ENCODE measurements at regions not wholly inside any gene's neighbourhood (a gene's known extent, or its start where the extent isn't known, plus 50 kb on each side); places are given as distances from the start of the nearest gene placed in this dataset.

- H3K9ac ChIP-seq (ENCODE audit: low read depth, low read length), result no peak overlapping the region
- H3K4me2 ChIP-seq (ENCODE audit: low read length), result no peak overlapping the region
- H3K4me1 ChIP-seq (ENCODE audit: control insufficient read depth, insufficient read depth, low read length), result no peaks in the 10 kb centered on the region
- no peaks in the 10 kb centered on the region for H3K36me3 ChIP-seq (ENCODE audit: insufficient read depth, low read length)
- no peaks in the 10 kb centered on the region for H3K9me3 ChIP-seq (replicated peaks; ENCODE audit: low read length)
- H3K27me3 ChIP-seq (ENCODE audit: control insufficient read depth, insufficient read depth, low read length), result no peaks in the 10 kb centered on the region
- no peak overlapping the region for H3K4me3 ChIP-seq (ENCODE audit: low read length)
Measured at GRCh38 chr2:21544392-21544791, 420.6 kb downstream of the TDRD15 start.

DNA sequence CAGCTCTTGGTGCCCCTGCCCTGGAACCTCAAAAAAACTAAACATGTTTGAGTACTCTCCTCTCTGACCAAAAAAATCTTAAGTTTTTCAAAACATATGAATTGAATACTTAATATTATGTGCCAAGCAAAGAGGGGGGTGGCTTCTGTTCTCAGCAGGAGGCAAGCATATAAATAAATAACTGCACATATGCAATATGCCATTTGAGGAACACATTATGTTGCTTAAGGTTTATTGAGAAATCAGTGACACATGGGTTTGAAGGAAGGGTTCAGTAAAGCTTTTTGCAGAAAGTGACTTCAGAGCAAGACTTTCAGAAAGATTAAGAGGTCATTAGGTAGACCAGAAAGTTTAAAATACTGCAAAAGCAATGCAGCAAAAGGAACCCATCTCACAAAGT is 429.2 kb downstream of the TDRD15 start:
- Histone ChIP-seq H3K4me2 (ENCODE audit: low read length) (no peak overlapping the region), H3K27me3 (ENCODE audit: control insufficient read depth, insufficient read depth, low read length) (no peaks in the 10 kb centered on the region), H3K36me3 (ENCODE audit: insufficient read depth, low read length) (no peaks in the 10 kb centered on the region), H3K9me3 (replicated peaks; ENCODE audit: low read length) (peaks cover 4% of the 10 kb centered on the region), H3K4me1 (ENCODE audit: control insufficient read depth, insufficient read depth, low read length) (no peaks in the 10 kb centered on the region), H3K4me3 (ENCODE audit: low read length) (no peak overlapping the region), H3K9ac (ENCODE audit: low read depth, low read length) (no peak overlapping the region)

GRCh38 chr2:21559351-21559750 is 435.6 kb downstream of the TDRD15 start:
- H3K27me3 ChIP-seq (ENCODE audit: control insufficient read depth, insufficient read depth, low read length), result no peaks in the 10 kb centered on the region
- H3K36me3 ChIP-seq (ENCODE audit: insufficient read depth, low read length), result no peaks in the 10 kb centered on the region
- peaks cover 7% of the 10 kb centered on the region for H3K9me3 ChIP-seq (replicated peaks; ENCODE audit: low read length)
- no peak overlapping the region for H3K4me3 ChIP-seq (ENCODE audit: low read length)
- no peak overlapping the region for H3K4me2 ChIP-seq (ENCODE audit: low read length)
- H3K4me1 ChIP-seq (ENCODE audit: control insufficient read depth, insufficient read depth, low read length), result no peaks in the 10 kb centered on the region
- no peak overlapping the region for H3K9ac ChIP-seq (ENCODE audit: low read depth, low read length)

DNA sequence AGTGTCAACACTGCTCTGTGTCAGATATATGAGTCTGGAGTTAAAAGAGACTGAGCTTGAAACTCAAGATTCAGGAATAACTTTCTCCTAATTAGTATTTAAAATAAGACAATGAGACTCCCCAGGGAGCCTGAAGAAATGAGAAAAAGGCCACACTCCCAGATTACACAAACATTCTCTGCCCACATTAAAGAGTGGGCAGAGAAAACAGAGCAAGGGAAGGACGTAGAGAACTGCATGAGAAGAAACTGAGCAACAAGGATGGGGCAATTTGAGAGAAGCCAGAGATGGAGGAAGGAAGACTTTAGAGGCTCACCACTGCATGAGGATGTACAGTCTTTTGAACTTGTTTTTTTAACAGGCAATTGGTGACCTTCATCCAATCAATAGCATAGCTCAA is 438.2 kb downstream of the TDRD15 start:
- H3K27me3 ChIP-seq (ENCODE audit: control insufficient read depth, insufficient read depth, low read length), result no peaks in the 10 kb centered on the region
- H3K9ac ChIP-seq (ENCODE audit: low read depth, low read length), result no peak overlapping the region
- no peaks in the 10 kb centered on the region for H3K4me1 ChIP-seq (ENCODE audit: control insufficient read depth, insufficient read depth, low read length)
- no peak overlapping the region for H3K4me3 ChIP-seq (ENCODE audit: low read length)
- H3K36me3 ChIP-seq (ENCODE audit: insufficient read depth, low read length), result no peaks in the 10 kb centered on the region
- no peak overlapping the region for H3K4me2 ChIP-seq (ENCODE audit: low read length)
- peaks cover 3% of the 10 kb centered on the region for H3K9me3 ChIP-seq (replicated peaks; ENCODE audit: low read length)

- no peak overlapping the region for H3K4me2 ChIP-seq (ENCODE audit: low read length)
- H3K4me3 ChIP-seq (ENCODE audit: low read length), result no peak overlapping the region
- no peaks in the 10 kb centered on the region for H3K9me3 ChIP-seq (replicated peaks; ENCODE audit: low read length)
Measured at GRCh38 chr2:21567395-21567794, 443.6 kb downstream of the TDRD15 start.

DNA sequence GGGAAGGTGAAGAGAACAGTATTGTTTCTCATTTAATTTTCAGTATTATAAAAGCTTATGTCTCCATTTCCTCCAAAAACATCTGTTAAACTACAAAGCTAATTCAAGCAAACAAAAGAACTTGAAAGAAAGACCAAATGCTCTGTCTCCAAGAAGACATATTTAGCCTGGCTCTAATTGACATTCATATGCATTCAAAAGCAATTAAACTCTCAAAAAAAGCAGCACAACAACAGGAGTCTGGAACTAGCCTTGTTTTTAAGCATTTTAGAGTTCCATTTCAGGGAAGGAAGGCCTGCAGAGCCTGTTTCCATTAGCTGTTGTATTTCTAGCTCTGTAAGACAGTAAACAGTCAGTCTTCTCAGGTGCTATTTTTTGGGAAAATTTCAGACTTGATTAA is 447.9 kb downstream of the TDRD15 start:
- no peak overlapping the region for H3K4me3 ChIP-seq (ENCODE audit: low read length)
- H3K9ac ChIP-seq (ENCODE audit: low read depth, low read length), result no peak overlapping the region
- H3K9me3 ChIP-seq (replicated peaks; ENCODE audit: low read length), result no peaks in the 10 kb centered on the region
- no peaks in the 10 kb centered on the region for H3K4me1 ChIP-seq (ENCODE audit: control insufficient read depth, insufficient read depth, low read length)
- no peaks in the 10 kb centered on the region for H3K27me3 ChIP-seq (ENCODE audit: control insufficient read depth, insufficient read depth, low read length)
- no peak overlapping the region for H3K4me2 ChIP-seq (ENCODE audit: low read length)
- no peaks in the 10 kb centered on the region for H3K36me3 ChIP-seq (ENCODE audit: insufficient read depth, low read length)

More at GRCh38 chr2:21567395-21567794, 443.6 kb downstream of the TDRD15 start:
- H3K4me1 ChIP-seq (ENCODE audit: control insufficient read depth, insufficient read depth, low read length), result no peaks in the 10 kb centered on the region
- H3K27me3 ChIP-seq (ENCODE audit: control insufficient read depth, insufficient read depth, low read length), result no peaks in the 10 kb centered on the region
- H3K36me3 ChIP-seq (ENCODE audit: insufficient read depth, low read length), result no peaks in the 10 kb centered on the region
- H3K9ac ChIP-seq (ENCODE audit: low read depth, low read length), result no peak overlapping the region

GRCh38 chr2:21580391-21580790 is 456.6 kb downstream of the TDRD15 start:
- Histone ChIP-seq H3K27me3 (ENCODE audit: control insufficient read depth, insufficient read depth, low read length) (no peaks in the 10 kb centered on the region), H3K4me3 (ENCODE audit: low read length) (no peak overlapping the region)

DNA sequence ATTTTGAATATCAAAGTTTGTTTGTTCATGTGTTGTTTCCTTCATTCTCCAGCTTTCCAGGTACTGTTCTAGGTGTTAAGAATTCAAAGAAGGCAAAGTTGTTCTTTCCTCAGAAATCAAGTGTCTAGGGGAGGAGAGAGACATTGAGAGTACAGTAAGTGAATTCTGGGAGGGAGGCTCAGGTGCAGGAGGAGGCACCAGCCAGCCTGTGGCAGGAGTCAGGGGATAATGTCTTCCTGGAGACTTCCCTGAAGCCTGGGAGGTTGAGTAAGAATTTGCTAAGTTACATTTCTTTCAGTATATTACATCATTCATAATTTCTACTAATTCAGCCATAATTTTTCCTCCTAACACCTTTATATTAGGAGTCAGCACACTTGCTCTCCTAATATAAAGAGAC is 462.1 kb downstream of the TDRD15 start:
- Histone ChIP-seq H3K36me3 (ENCODE audit: insufficient read depth, low read length) (no peaks in the 10 kb centered on the region), H3K4me3 (ENCODE audit: low read length) (no peak overlapping the region), H3K9ac (ENCODE audit: low read depth, low read length) (no peak overlapping the region), H3K9me3 (replicated peaks; ENCODE audit: low read length) (no peaks in the 10 kb centered on the region), H3K4me2 (ENCODE audit: low read length) (no peak overlapping the region), H3K27me3 (ENCODE audit: control insufficient read depth, insufficient read depth, low read length) (no peaks in the 10 kb centered on the region), H3K4me1 (ENCODE audit: control insufficient read depth, insufficient read depth, low read length) (no peaks in the 10 kb centered on the region)

More at GRCh38 chr2:21580391-21580790, 456.6 kb downstream of the TDRD15 start:
- Histone ChIP-seq H3K4me1 (ENCODE audit: control insufficient read depth, insufficient read depth, low read length) (no peaks in the 10 kb centered on the region), H3K4me2 (ENCODE audit: low read length) (no peak overlapping the region), H3K9ac (ENCODE audit: low read depth, low read length) (no peak overlapping the region), H3K9me3 (replicated peaks; ENCODE audit: low read length) (no peaks in the 10 kb centered on the region), H3K36me3 (ENCODE audit: insufficient read depth, low read length) (no peaks in the 10 kb centered on the region)

DNA sequence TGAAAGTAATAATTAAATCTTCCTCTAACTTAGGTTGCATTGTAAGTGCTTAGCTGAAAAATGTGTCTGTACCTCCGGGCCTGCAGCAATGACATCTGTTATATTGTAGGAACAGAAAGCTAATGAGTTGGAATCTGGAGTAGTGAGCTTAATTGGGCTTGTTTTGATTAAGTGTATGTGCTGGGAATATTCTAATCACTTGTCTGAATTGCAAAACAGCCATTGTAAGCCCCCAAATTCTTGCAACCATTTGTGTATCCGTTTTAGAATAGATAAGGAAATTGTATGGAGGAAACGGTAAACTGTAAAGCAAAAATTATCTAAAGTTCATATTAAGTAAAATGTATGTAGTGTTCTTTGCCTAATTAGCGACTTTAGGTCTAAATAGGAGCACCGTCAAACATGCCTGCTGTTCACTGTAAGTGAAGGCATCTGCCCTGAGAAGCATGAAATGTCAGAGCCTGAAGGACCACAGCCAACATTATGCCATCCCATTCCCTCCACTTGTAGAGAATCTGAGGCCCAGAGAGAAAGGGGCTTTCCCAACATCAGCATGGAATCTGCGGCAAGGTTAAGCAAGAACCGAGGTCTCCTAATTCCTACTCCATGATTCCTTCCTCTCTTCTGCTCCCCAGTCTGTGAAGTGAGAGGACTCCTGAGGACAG is 466.4 kb downstream of the TDRD15 start:
- Histone ChIP-seq H3K9ac (ENCODE audit: low read depth, low read length) (no peak overlapping the region), H3K36me3 (ENCODE audit: insufficient read depth, low read length) (no peaks in the 10 kb centered on the region), H3K4me2 (ENCODE audit: low read length) (no peak overlapping the region), H3K4me1 (ENCODE audit: control insufficient read depth, insufficient read depth, low read length) (no peaks in the 10 kb centered on the region), H3K27me3 (ENCODE audit: control insufficient read depth, insufficient read depth, low read length) (no peaks in the 10 kb centered on the region), H3K9me3 (replicated peaks; ENCODE audit: low read length) (no peaks in the 10 kb centered on the region), H3K4me3 (ENCODE audit: low read length) (no peak overlapping the region)

DNA sequence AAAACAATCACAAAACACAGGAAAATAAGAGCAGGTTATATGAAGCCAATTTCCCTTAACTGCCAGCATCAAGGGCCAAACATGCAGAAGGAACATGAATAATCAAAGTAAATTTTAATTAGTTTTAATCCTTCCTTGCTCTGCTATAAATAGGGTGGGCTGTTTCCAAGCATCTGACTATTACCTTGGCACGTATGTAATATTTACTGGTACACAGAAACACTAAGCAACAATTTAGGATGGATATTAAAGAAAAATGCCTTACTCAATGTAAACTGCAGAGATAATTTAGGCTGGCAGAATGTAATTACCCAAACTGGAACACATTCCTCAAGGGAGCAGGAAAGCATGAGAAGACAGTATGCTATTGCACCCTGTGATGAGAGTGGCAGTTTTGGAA is 468.2 kb downstream of the TDRD15 start:
- no peak overlapping the region for H3K4me3 ChIP-seq (ENCODE audit: low read length)
- H3K36me3 ChIP-seq (ENCODE audit: insufficient read depth, low read length), result no peaks in the 10 kb centered on the region
- H3K9ac ChIP-seq (ENCODE audit: low read depth, low read length), result no peak overlapping the region
- H3K27me3 ChIP-seq (ENCODE audit: control insufficient read depth, insufficient read depth, low read length), result no peaks in the 10 kb centered on the region
- H3K4me2 ChIP-seq (ENCODE audit: low read length), result no peak overlapping the region
- no peaks in the 10 kb centered on the region for H3K9me3 ChIP-seq (replicated peaks; ENCODE audit: low read length)
- no peaks in the 10 kb centered on the region for H3K4me1 ChIP-seq (ENCODE audit: control insufficient read depth, insufficient read depth, low read length)

DNA sequence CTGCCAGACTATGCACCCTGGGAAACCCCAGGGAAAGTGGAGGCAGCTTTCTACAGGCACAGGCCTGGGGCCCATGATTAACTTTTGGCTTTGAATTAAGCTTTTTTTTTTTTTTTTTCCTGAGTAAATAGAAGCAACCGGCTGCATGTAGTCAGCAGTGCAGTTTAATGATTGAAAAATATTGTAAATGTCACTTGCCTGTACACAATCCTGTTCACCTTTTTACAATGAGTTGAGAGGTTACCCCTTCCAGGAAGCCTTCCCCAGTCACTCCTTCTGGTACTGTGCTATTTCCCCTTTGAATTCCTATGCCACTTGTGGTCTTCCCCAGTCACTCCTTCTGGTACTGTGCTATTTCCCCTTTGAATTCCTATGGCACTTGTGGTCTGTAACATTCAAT is 475.6 kb downstream of the TDRD15 start:
- Histone ChIP-seq H3K4me3 (ENCODE audit: low read length) (no peak overlapping the region), H3K9me3 (replicated peaks; ENCODE audit: low read length) (no peaks in the 10 kb centered on the region), H3K27me3 (ENCODE audit: control insufficient read depth, insufficient read depth, low read length) (no peaks in the 10 kb centered on the region), H3K9ac (ENCODE audit: low read depth, low read length) (no peak overlapping the region), H3K4me1 (ENCODE audit: control insufficient read depth, insufficient read depth, low read length) (no peaks in the 10 kb centered on the region), H3K36me3 (ENCODE audit: insufficient read depth, low read length) (no peaks in the 10 kb centered on the region), H3K4me2 (ENCODE audit: low read length) (no peak overlapping the region)

DNA sequence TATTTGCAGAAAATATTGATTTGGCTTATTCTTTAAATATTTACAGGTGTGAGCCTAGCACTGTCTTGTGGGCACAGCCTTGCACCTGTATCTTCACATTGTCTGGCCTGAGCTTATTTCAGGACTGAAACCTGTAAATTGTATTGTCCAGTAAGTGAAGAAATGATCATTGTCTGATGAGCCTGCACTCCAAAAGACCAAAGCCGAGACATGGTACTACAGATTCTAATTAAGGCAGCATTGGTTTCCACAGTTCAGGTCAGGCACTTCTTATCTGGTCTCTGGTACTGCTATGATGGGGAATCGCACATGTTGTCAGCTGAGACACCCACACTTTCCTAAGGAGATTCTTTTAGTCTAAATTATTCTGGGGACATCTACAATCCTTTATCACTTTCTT is 479.0 kb downstream of the TDRD15 start:
- Histone ChIP-seq H3K27me3 (ENCODE audit: control insufficient read depth, insufficient read depth, low read length) (no peaks in the 10 kb centered on the region), H3K9ac (ENCODE audit: low read depth, low read length) (no peak overlapping the region), H3K4me3 (ENCODE audit: low read length) (no peak overlapping the region), H3K36me3 (ENCODE audit: insufficient read depth, low read length) (no peaks in the 10 kb centered on the region), H3K4me2 (ENCODE audit: low read length) (no peak overlapping the region), H3K4me1 (ENCODE audit: control insufficient read depth, insufficient read depth, low read length) (no peaks in the 10 kb centered on the region), H3K9me3 (replicated peaks; ENCODE audit: low read length) (no peaks in the 10 kb centered on the region)

Data from skeletal muscle satellite cell (primary cell).